ENCODE measurements at regions not wholly inside any gene's neighbourhood (a gene's known extent, or its start where the extent isn't known, plus 50 kb on each side); places are given as distances from the start of the nearest gene placed in this dataset.
"Not testable (repeated sequence)": the region's sequence is repeated elsewhere in the genome, so short reads cannot be mapped to it uniquely, and the experiment has no call there.

GRCh38 chr2:31757351-31757750 is 176.6 kb upstream of the SRD5A2 start:
- TF ChIP-seq CTCF (IDR thresholded peaks at IDR 0.05); EZH2 (IDR thresholded peaks at IDR 0.05; ENCODE audit: borderline replicate concordance, insufficient read depth, low read depth, low read length, poor library complexity, severe bottlenecking): not testable (repeated sequence)
